OCI-LY3 (cell line): ENCODE measurements at regions not wholly inside any gene's neighbourhood (a gene's known extent, or its start where the extent isn't known, plus 50 kb on each side); places are given as distances from the start of the nearest gene placed in this dataset.

Experiments used
- CTCF ChIP-seq: fragments of 200-600, 300-600 bp; sonication (generic); IDR thresholded peaks from 2 replicates; pipeline ENCODE4 v1.5.1; 2014; ENCODE audit warnings: antibody characterized with exemption, low read length, low read depth
- EZH2phosphoT487 ChIP-seq: fragments of 200-600 bp; shearing (Covaris generic); IDR thresholded peaks from 2 replicates; pipeline ENCODE4 v1.6.1; 2018; ENCODE audit warnings: antibody characterized with exemption, mixed run types, low read depth

GRCh38 chrX:14386981-14387380, 142.4 kb upstream of the GLRA2 start:
- TF ChIP-seq CTCF (no peak), EZH2phosphoT487 (no peak)
